ENCODE measurements at regions not wholly inside any gene's neighbourhood (a gene's known extent, or its start where the extent isn't known, plus 50 kb on each side); places are given as distances from the start of the nearest gene placed in this dataset.
"Not testable (repeated sequence)": the region's sequence is repeated elsewhere in the genome, so short reads cannot be mapped to it uniquely, and the experiment has no call there.

DNA sequence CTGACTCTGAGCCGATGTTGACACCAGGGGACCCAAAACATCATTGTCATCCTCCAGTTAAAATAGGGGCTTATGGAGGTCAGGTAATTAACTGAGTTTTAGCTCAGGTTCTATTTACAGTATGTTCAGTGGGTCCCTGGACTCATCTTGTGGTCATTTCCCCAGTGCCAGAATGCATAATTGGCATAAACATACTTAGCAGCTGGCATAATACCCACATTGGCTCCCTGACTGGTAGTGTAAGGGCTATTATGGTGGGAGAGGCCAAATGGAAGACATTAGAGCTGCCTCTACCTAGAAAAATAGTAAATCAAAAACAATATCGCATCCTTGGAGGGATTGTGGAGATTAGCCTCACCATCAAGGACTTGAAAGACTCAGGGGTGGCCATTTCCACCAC lies 350.9 kb downstream of the C12orf75 start:
- no peak for DNase-seq
- WGBS, 2 experiments (ENCODE audit: insufficient coverage in 1 of 2, insufficient read length in 1 of 2): 91 to 100% methylated on average over 2 of the region's 2 CpGs
- Mint-ChIP-seq H3K9me3 (peaks cover 7% of the 10 kb centered on the region), H3K27me3 (ENCODE audit: insufficient read depth) (no peaks in the 10 kb centered on the region), H3K27ac (no peak overlapping the region), H3K4me3 (no peak overlapping the region), H3K36me3 (ENCODE audit: low read depth) (no peaks in the 10 kb centered on the region), H3K4me1 (no peaks in the 10 kb centered on the region)
- Histone ChIP-seq H3K4me1 (ENCODE audit: control insufficient read depth, insufficient read depth, low read length) (no peaks in the 10 kb centered on the region), H3K27me3 (ENCODE audit: control insufficient read depth, insufficient read depth, low read length, poor library complexity, severe bottlenecking) (no peaks in the 10 kb centered on the region), H3K4me3 (ENCODE audit: low read length) (no peak overlapping the region), H3K9me3 (ENCODE audit: control insufficient read depth, low read length) (no peaks in the 10 kb centered on the region), H3K36me3 (ENCODE audit: control insufficient read depth, insufficient read depth, low read length) (no peaks in the 10 kb centered on the region), H3K9ac (ENCODE audit: extremely low read depth, low read length, poor library complexity, severe bottlenecking) (no peak overlapping the region), H3K27ac (ENCODE audit: low read depth, low read length) (no peak overlapping the region)
- TF ChIP-seq, protein P1, sequence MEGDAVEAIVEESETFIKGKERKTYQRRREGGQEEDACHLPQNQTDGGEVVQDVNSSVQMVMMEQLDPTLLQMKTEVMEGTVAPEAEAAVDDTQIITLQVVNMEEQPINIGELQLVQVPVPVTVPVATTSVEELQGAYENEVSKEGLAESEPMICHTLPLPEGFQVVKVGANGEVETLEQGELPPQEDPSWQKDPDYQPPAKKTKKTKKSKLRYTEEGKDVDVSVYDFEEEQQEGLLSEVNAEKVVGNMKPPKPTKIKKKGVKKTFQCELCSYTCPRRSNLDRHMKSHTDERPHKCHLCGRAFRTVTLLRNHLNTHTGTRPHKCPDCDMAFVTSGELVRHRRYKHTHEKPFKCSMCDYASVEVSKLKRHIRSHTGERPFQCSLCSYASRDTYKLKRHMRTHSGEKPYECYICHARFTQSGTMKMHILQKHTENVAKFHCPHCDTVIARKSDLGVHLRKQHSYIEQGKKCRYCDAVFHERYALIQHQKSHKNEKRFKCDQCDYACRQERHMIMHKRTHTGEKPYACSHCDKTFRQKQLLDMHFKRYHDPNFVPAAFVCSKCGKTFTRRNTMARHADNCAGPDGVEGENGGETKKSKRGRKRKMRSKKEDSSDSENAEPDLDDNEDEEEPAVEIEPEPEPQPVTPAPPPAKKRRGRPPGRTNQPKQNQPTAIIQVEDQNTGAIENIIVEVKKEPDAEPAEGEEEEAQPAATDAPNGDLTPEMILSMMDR (conservative IDR thresholded peaks at IDR 0.05): no peak

GRCh38 chr12:105682821-105683220 lies 352.3 kb downstream of the C12orf75 start:
- 56 to 84% methylated on average over 1 of the region's 1 CpG for WGBS, 2 experiments (ENCODE audit: insufficient coverage in 1 of 2, insufficient read length in 1 of 2)
- not testable (repeated sequence) for H3K9ac ChIP-seq (ENCODE audit: extremely low read depth, low read length, poor library complexity, severe bottlenecking); DNase-seq; H3K27ac ChIP-seq (ENCODE audit: low read depth, low read length); H3K36me3 Mint-ChIP-seq (ENCODE audit: low read depth); H3K36me3 ChIP-seq (ENCODE audit: control insufficient read depth, insufficient read depth, low read length); H3K9me3 Mint-ChIP-seq; H3K4me1 ChIP-seq (ENCODE audit: control insufficient read depth, insufficient read depth, low read length); H3K4me1 Mint-ChIP-seq; H3K9me3 ChIP-seq (ENCODE audit: control insufficient read depth, low read length); H3K4me3 ChIP-seq (ENCODE audit: low read length); H3K27me3 Mint-ChIP-seq (ENCODE audit: insufficient read depth); H3K4me3 Mint-ChIP-seq; H3K27ac Mint-ChIP-seq; H3K27me3 ChIP-seq (ENCODE audit: control insufficient read depth, insufficient read depth, low read length, poor library complexity, severe bottlenecking)

DNA sequence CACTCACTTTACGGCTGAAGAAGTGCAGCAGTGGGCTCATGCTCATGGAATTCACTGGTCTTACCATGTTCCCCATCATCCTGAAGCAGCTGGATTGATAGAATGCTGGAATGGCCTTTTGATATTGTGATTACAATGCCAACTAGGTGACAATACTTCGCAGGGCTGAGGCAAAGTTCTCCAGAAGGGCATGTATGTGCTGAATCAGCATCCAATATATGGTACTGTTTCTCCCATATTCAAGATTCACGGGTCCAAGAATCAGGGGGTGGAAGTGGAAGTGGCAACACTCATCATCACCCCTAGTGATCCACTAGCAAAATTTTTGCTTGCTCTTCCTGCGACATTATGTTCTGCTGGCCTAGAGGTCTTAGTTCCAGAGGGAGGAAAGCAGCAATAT lies 353.3 kb downstream of the C12orf75 start:
- not testable (repeated sequence) for H3K27ac Mint-ChIP-seq; H3K27ac ChIP-seq (ENCODE audit: low read depth, low read length); H3K36me3 ChIP-seq (ENCODE audit: control insufficient read depth, insufficient read depth, low read length); H3K4me1 ChIP-seq (ENCODE audit: control insufficient read depth, insufficient read depth, low read length); H3K27me3 Mint-ChIP-seq (ENCODE audit: insufficient read depth); H3K4me3 ChIP-seq (ENCODE audit: low read length); H3K9me3 ChIP-seq (ENCODE audit: control insufficient read depth, low read length); H3K27me3 ChIP-seq (ENCODE audit: control insufficient read depth, insufficient read depth, low read length, poor library complexity, severe bottlenecking); H3K36me3 Mint-ChIP-seq (ENCODE audit: low read depth); H3K4me3 Mint-ChIP-seq; H3K9me3 Mint-ChIP-seq; DNase-seq; H3K4me1 Mint-ChIP-seq; H3K9ac ChIP-seq (ENCODE audit: extremely low read depth, low read length, poor library complexity, severe bottlenecking)
- 91 to 100% methylated on average over 2 to 4 of the region's 4 CpGs for whole genome bisulfite sequencing, 2 experiments (ENCODE audit: insufficient coverage in 1 of 2, insufficient read length in 1 of 2)

DNA sequence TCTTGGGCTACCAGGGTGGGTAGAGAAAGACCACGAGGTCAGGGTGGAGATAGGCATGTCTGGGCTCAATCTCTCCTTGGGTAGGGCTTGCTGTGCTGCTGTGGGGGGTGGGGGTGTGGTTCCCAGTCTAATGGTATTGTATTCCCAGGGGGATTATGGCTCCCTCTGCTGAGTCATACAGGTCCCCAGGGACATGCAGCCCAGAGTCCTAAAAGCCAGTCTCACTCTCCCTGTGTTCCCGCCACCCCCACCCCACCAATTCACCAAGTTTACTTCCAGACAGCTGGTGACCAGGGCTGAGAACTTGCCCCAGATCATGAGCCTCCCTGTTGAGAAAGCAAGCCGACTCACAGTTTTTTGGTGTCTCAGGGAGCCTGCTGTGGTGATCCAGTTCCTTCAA lies 367.6 kb downstream of the C12orf75 start:
- Histone ChIP-seq H3K4me3 (ENCODE audit: low read length) (no peak overlapping the region), H3K4me1 (ENCODE audit: control insufficient read depth, insufficient read depth, low read length) (no peaks in the 10 kb centered on the region), H3K9ac (ENCODE audit: extremely low read depth, low read length, poor library complexity, severe bottlenecking) (no peak overlapping the region), H3K36me3 (ENCODE audit: control insufficient read depth, insufficient read depth, low read length) (no peaks in the 10 kb centered on the region), H3K27ac (ENCODE audit: low read depth, low read length) (no peak overlapping the region), H3K27me3 (ENCODE audit: control insufficient read depth, insufficient read depth, low read length, poor library complexity, severe bottlenecking) (no peaks in the 10 kb centered on the region), H3K9me3 (ENCODE audit: control insufficient read depth, low read length) (peaks cover 52% of the 10 kb centered on the region)
- TF ChIP-seq, protein P1 (conservative IDR thresholded peaks at IDR 0.05): no peak
- Mint-ChIP-seq H3K27me3 (ENCODE audit: insufficient read depth) (peaks cover 2% of the 10 kb centered on the region), H3K27ac (no peak overlapping the region), H3K36me3 (ENCODE audit: low read depth) (no peaks in the 10 kb centered on the region), H3K4me3 (no peak overlapping the region), H3K4me1 (no peaks in the 10 kb centered on the region), H3K9me3 (peaks cover 41% of the 10 kb centered on the region)
- DNase-seq: peak; percentile 90
- 80% methylated on average over 1 to 3 of the region's 3 CpGs for WGBS, 2 experiments (ENCODE audit: insufficient coverage in 1 of 2, insufficient read length in 1 of 2)

Measured in endodermal cell (in vitro differentiated cells).